GM12875 (cell line): ENCODE measurements at regions not wholly inside any gene's neighbourhood (a gene's known extent, or its start where the extent isn't known, plus 50 kb on each side); places are given as distances from the start of the nearest gene placed in this dataset.
A peak's percentile ranks its signal among the peaks of the same experiment; 100 is the strongest.
"Not testable (repeated sequence)": the region's sequence is repeated elsewhere in the genome, so short reads cannot be mapped to it uniquely, and the experiment has no call there.

Experiments used
- H3K4me3 ChIP-seq: one replicate; pipeline ENCODE4 v1.5.1; 2011; ENCODE audit warnings: low read depth, low read length, control low read depth
- TF ChIP-seq, protein P1 (sequence below): IDR thresholded peaks from 2 replicates; pipeline ENCODE4 v1.5.1; 2011; ENCODE audit warnings: low read depth, mild to moderate bottlenecking, control low read depth, inconsistent platforms, low read length, moderate library complexity, borderline replicate concordance; ENCODE audit not compliant: insufficient read depth

DNA sequence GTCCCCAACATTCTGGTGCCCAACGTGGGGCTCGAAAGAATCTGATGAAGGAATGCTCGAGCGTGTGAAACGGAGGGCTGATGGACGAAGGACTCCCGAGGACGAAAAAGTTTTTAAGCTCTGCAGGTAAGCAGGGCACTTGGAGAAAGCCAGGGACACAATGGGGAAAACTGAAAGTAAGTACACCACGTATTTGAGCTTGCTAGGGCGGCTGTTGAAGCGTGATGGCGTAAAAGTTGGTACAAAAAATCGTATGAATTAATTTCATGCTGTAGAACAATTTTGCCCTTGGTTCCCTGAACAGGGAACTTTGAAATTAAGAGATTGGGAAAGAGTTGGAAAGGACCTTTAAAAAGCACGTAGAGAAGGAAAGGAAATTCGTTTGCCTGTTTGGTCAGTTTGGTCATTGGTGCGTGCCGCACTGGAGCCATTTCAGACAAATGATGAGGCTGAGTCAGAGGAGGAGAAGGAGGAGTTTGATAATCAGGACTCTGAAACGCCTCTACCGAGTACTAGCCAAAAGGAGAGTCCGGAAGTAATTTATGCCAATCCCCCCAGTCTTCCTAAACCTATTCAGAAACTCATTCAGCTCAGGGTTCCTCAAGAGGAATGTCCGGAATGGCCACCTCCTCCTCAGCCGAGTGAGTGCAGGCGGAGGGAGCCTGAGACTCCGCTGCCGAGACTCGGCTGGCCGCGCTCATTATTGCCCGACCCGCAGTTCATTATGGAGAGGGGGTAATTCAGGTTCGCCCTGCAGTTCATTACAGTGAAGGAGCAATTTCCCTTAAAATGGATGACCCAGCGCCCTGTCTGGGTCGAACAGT is 59.2 kb upstream of the PRSS16 start:
- TF ChIP-seq, protein P1, sequence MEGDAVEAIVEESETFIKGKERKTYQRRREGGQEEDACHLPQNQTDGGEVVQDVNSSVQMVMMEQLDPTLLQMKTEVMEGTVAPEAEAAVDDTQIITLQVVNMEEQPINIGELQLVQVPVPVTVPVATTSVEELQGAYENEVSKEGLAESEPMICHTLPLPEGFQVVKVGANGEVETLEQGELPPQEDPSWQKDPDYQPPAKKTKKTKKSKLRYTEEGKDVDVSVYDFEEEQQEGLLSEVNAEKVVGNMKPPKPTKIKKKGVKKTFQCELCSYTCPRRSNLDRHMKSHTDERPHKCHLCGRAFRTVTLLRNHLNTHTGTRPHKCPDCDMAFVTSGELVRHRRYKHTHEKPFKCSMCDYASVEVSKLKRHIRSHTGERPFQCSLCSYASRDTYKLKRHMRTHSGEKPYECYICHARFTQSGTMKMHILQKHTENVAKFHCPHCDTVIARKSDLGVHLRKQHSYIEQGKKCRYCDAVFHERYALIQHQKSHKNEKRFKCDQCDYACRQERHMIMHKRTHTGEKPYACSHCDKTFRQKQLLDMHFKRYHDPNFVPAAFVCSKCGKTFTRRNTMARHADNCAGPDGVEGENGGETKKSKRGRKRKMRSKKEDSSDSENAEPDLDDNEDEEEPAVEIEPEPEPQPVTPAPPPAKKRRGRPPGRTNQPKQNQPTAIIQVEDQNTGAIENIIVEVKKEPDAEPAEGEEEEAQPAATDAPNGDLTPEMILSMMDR = no peak
- peak overlapping the region; percentile 52 for H3K4me3 ChIP-seq

DNA sequence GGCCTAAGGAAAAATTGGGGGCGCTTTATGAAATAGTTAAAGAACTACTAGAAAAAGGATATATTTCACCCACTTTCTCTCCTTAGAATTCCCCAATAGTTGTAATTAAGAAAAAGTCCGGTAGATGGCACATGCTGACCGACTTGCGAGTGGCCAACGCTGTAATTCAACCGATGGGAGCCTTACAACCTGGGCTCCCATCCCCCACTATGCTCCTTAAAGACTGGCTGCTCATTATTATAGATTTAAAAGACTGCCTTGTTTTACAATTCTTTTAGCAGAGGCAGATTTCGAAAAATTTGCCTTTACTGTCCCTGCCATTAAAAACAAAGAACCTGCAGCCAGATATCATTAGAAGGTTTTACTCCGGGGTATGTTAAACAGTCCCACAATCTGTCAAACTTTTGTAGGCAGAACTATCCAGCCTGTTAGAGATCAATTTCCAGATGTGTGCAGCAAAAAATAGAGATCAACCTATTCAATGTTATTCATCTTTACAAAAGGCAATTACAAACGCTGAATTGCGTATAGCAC is 58.5 kb upstream of the PRSS16 start:
- TF ChIP-seq, protein P1 = peak; percentile 33; the same call in 1 of the 2 replicates
- peak overlapping the region; percentile 52 for H3K4me3 ChIP-seq

DNA sequence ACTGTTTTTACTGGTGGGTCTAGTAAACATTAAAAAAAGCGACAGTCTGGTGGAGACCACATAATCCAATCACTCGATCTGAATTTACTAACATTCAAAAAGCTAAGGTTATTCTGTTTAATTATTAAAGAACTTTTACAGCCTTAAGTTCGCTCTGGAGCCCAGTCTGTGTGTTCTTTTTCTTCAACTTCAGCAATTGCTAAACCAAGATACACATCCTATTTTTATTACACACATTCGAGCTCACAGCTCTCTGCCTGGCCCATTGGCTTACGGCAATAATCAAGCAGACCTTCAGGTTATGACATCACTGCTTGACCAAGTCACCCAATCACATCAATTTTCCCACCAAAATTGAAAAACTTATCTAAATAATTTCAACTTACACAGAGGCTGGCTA is 57.4 kb upstream of the PRSS16 start:
- H3K4me3 ChIP-seq = no peak overlapping the region
- TF ChIP-seq, protein P1 = no peak

DNA sequence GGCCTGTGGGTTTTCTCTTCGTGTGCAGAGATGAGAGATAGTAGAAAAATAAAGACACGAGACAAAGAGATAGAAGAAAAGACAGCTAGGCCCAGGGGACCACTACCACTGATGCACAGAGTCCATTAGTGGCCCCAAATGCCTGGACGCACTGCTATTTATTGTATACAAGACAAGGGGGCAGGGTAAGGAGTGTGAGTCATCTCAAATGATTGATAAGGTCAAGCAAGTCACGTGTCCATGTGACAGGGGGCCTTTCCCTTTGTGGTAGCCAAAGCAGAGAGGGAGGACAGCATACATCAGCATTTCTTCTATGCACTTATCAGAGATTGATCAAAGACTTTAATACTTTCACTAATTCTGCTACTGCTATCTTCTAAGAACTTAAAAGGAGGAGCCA is 53.0 kb upstream of the PRSS16 start:
- not testable (repeated sequence) for H3K4me3 ChIP-seq

DNA sequence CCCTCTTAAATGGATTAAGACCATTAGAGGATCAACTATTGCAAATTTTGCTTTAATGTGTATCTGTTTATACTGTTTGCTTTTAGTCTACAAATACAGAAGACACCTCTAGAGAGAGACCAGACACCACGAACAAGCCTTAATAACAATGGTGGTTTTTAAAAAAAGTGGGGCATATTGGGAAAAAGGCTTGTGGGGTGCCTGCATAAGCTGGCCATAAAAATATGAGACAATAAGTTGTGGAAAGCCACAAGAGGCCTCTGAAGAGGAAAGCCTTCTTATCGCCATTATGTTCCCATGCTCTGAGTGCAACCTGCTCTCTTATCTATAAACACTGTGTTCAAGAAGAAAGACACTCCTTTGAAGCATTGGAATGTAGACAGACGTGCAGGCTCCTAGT is 52.0 kb upstream of the PRSS16 start:
- not testable (repeated sequence) for H3K4me3 ChIP-seq
